ENCODE measurements at regions not wholly inside any gene's neighbourhood (a gene's known extent, or its start where the extent isn't known, plus 50 kb on each side); places are given as distances from the start of the nearest gene placed in this dataset.

GRCh38 chr22:48589901-48590300 lies 1237.8 kb downstream of the BRD1 start:
- peaks cover 0 to 6% of the 10 kb centered on the region in 2 donors for H3K4me1 ChIP-seq (ENCODE audit: control insufficient read depth in 2 of 2, insufficient read depth in 1 of 2, low read depth in 1 of 2, low read length in 2 of 2)
- peak overlapping the region; percentile 74 for H3K23ac ChIP-seq (ENCODE audit: low read depth, low read length, poor library complexity)
- peaks cover 0 to 1% of the 10 kb centered on the region in 2 donors for H3K9me3 ChIP-seq (replicated peaks in 1 of 2; ENCODE audit: control insufficient read depth in 2 of 2, insufficient read depth in 1 of 2, low read depth in 1 of 2, low read length in 2 of 2)
- no peak overlapping the region for H3K14ac ChIP-seq (ENCODE audit: low read length)
- H2AFZ ChIP-seq (ENCODE audit: low read length): no peak overlapping the region
- H2BK12ac ChIP-seq (ENCODE audit: low read length): no peak overlapping the region
- H2BK5ac ChIP-seq (ENCODE audit: low read length): no peak overlapping the region
- no peak overlapping the region for H3K27ac ChIP-seq (replicated peaks; ENCODE audit: low read length)
- H3K36me3 ChIP-seq (replicated peaks in 1 of 2; ENCODE audit: control insufficient read depth in 2 of 2, insufficient read depth in 2 of 2, low read length in 2 of 2): peaks cover 0 to 11% of the 10 kb centered on the region in 2 donors
- DNase-seq (ENCODE audit: low spot score): no peak
- H3K9ac ChIP-seq (ENCODE audit: low read depth, low read length, poor library complexity): no peak overlapping the region
- no peak overlapping the region for H3K18ac ChIP-seq (ENCODE audit: low read length)
- H3K4ac ChIP-seq (ENCODE audit: low read length): no peak overlapping the region
- H4K91ac ChIP-seq (ENCODE audit: low read depth, low read length, poor library complexity): no peak overlapping the region
- H3K79me1 ChIP-seq (ENCODE audit: low read depth, low read length): peaks cover 36% of the 10 kb centered on the region
- H3K27me3 ChIP-seq (ENCODE audit: control insufficient read depth in 3 of 3, insufficient read depth in 3 of 3, low read depth in 1 of 3, low read length in 3 of 3): no peaks in the 10 kb centered on the region
- no CpG with 5 or more reads among the region's 19 CpGs for WGBS, 2 donors (ENCODE audit: extremely low coverage in 2 of 2, insufficient read length in 2 of 2, insufficient replicate concordance in 1 of 2)
- no peak overlapping the region for H4K8ac ChIP-seq (ENCODE audit: low read depth, low read length)
- no peak overlapping the region for H2AK5ac ChIP-seq (ENCODE audit: low read depth, low read length)
- no peak overlapping the region for H3K4me3 ChIP-seq (ENCODE audit: low read length in 2 of 2)
- no peak overlapping the region for H2BK120ac ChIP-seq (ENCODE audit: low read depth, low read length)
- no peak overlapping the region for H2BK15ac ChIP-seq (ENCODE audit: low read length)
- H3K4me2 ChIP-seq (ENCODE audit: insufficient read depth, low read length, poor library complexity, severe bottlenecking): no peak overlapping the region

GRCh38 chr22:48588878-48589450 lies 1238.7 kb downstream of the BRD1 start:
- no peak overlapping the region for H3K14ac ChIP-seq (ENCODE audit: low read length)
- no peak overlapping the region for H2BK12ac ChIP-seq (ENCODE audit: low read length)
- no peak overlapping the region for H3K9ac ChIP-seq (ENCODE audit: low read depth, low read length, poor library complexity)
- peaks cover 44% of the 10 kb centered on the region for H3K79me1 ChIP-seq (ENCODE audit: low read depth, low read length)
- H2BK120ac ChIP-seq (ENCODE audit: low read depth, low read length): no peak overlapping the region
- no peak overlapping the region for H3K18ac ChIP-seq (ENCODE audit: low read length)
- no peak overlapping the region for H3K4me3 ChIP-seq (ENCODE audit: low read length in 2 of 2)
- peaks cover 0 to 6% of the 10 kb centered on the region in 2 donors for H3K4me1 ChIP-seq (ENCODE audit: control insufficient read depth in 2 of 2, insufficient read depth in 1 of 2, low read depth in 1 of 2, low read length in 2 of 2)
- H3K23ac ChIP-seq (ENCODE audit: low read depth, low read length, poor library complexity): no peak overlapping the region
- no peak overlapping the region for H2AFZ ChIP-seq (ENCODE audit: low read length)
- H2BK5ac ChIP-seq (ENCODE audit: low read length): no peak overlapping the region
- H3K4ac ChIP-seq (ENCODE audit: low read length): no peak overlapping the region
- no peak overlapping the region for H3K27ac ChIP-seq (replicated peaks; ENCODE audit: low read length)
- no peak overlapping the region for H3K4me2 ChIP-seq (ENCODE audit: insufficient read depth, low read length, poor library complexity, severe bottlenecking)
- peaks cover 0 to 9% of the 10 kb centered on the region in 2 donors for H3K9me3 ChIP-seq (replicated peaks in 1 of 2; ENCODE audit: control insufficient read depth in 2 of 2, insufficient read depth in 1 of 2, low read depth in 1 of 2, low read length in 2 of 2)
- WGBS, 2 donors (ENCODE audit: extremely low coverage in 2 of 2, insufficient read length in 2 of 2, insufficient replicate concordance in 1 of 2): no CpG with 5 or more reads among the region's 9 CpGs
- H2BK15ac ChIP-seq (ENCODE audit: low read length): no peak overlapping the region
- H4K91ac ChIP-seq (ENCODE audit: low read depth, low read length, poor library complexity): no peak overlapping the region
- H2AK5ac ChIP-seq (ENCODE audit: low read depth, low read length): no peak overlapping the region
- no peak overlapping the region for H4K8ac ChIP-seq (ENCODE audit: low read depth, low read length)
- DNase-seq (ENCODE audit: low spot score): no peak
- H3K36me3 ChIP-seq (replicated peaks in 1 of 2; ENCODE audit: control insufficient read depth in 2 of 2, insufficient read depth in 2 of 2, low read length in 2 of 2): peaks cover 0 to 14% of the 10 kb centered on the region in 2 donors
- H3K27me3 ChIP-seq (ENCODE audit: control insufficient read depth in 3 of 3, insufficient read depth in 3 of 3, low read depth in 1 of 3, low read length in 3 of 3): no peaks in the 10 kb centered on the region

- no peak overlapping the region for H3K27ac ChIP-seq (replicated peaks; ENCODE audit: low read length)
- H3K18ac ChIP-seq (ENCODE audit: low read length): peak overlapping the region; percentile 61
- no peak overlapping the region for H2BK5ac ChIP-seq (ENCODE audit: low read length)
- H2BK15ac ChIP-seq (ENCODE audit: low read length): no peak overlapping the region
- no peak overlapping the region for H2BK12ac ChIP-seq (ENCODE audit: low read length)
- H2AK5ac ChIP-seq (ENCODE audit: low read depth, low read length): peak overlapping the region; percentile 80
- no peak overlapping the region for H3K4ac ChIP-seq (ENCODE audit: low read length)
- WGBS, 2 donors (ENCODE audit: extremely low coverage in 2 of 2, insufficient read length in 2 of 2, insufficient replicate concordance in 1 of 2): no CpG with 5 or more reads among the region's 23 CpGs
- no peak overlapping the region for H4K8ac ChIP-seq (ENCODE audit: low read depth, low read length)
- H4K91ac ChIP-seq (ENCODE audit: low read depth, low read length, poor library complexity): no peak overlapping the region
- peak overlapping the region; percentile 56 for H3K14ac ChIP-seq (ENCODE audit: low read length)
- H3K4me3 ChIP-seq (ENCODE audit: low read length in 2 of 2): no peak overlapping the region
- peaks cover 0 to 16% of the 10 kb centered on the region in 2 donors for H3K36me3 ChIP-seq (replicated peaks in 1 of 2; ENCODE audit: control insufficient read depth in 2 of 2, insufficient read depth in 2 of 2, low read length in 2 of 2)
- H2AFZ ChIP-seq (ENCODE audit: low read length): no peak overlapping the region
- peaks cover 0 to 6% of the 10 kb centered on the region in 2 donors for H3K4me1 ChIP-seq (ENCODE audit: control insufficient read depth in 2 of 2, insufficient read depth in 1 of 2, low read depth in 1 of 2, low read length in 2 of 2)
- H2BK120ac ChIP-seq (ENCODE audit: low read depth, low read length): no peak overlapping the region
- DNase-seq (ENCODE audit: low spot score): no peak
- H3K9me3 ChIP-seq (replicated peaks in 1 of 2; ENCODE audit: control insufficient read depth in 2 of 2, insufficient read depth in 1 of 2, low read depth in 1 of 2, low read length in 2 of 2): peaks cover 0 to 11% of the 10 kb centered on the region in 2 donors
- H3K23ac ChIP-seq (ENCODE audit: low read depth, low read length, poor library complexity): no peak overlapping the region
- H3K79me1 ChIP-seq (ENCODE audit: low read depth, low read length): peaks cover 50% of the 10 kb centered on the region
- no peak overlapping the region for H3K9ac ChIP-seq (ENCODE audit: low read depth, low read length, poor library complexity)
- H3K4me2 ChIP-seq (ENCODE audit: insufficient read depth, low read length, poor library complexity, severe bottlenecking): no peak overlapping the region
- H3K27me3 ChIP-seq (ENCODE audit: control insufficient read depth in 3 of 3, insufficient read depth in 3 of 3, low read depth in 1 of 3, low read length in 3 of 3): peaks cover 0 to 2% (median 0%) of the 10 kb centered on the region in 3 experiments
Observed at GRCh38 chr22:48588151-48588877, 1239.4 kb downstream of the BRD1 start.

- peak overlapping the region; percentile 79 for H3K18ac ChIP-seq (ENCODE audit: low read length)
- no peak overlapping the region for H2BK15ac ChIP-seq (ENCODE audit: low read length)
- H2AFZ ChIP-seq (ENCODE audit: low read length): no peak overlapping the region
- no peak overlapping the region for H3K4me2 ChIP-seq (ENCODE audit: insufficient read depth, low read length, poor library complexity, severe bottlenecking)
- no CpG with 5 or more reads among the region's 18 CpGs for WGBS, 2 donors (ENCODE audit: extremely low coverage in 2 of 2, insufficient read length in 2 of 2, insufficient replicate concordance in 1 of 2)
- H3K23ac ChIP-seq (ENCODE audit: low read depth, low read length, poor library complexity): no peak overlapping the region
- no peak overlapping the region for H4K8ac ChIP-seq (ENCODE audit: low read depth, low read length)
- peaks cover 0 to 11% of the 10 kb centered on the region in 2 donors for H3K9me3 ChIP-seq (replicated peaks in 1 of 2; ENCODE audit: control insufficient read depth in 2 of 2, insufficient read depth in 1 of 2, low read depth in 1 of 2, low read length in 2 of 2)
- H3K79me1 ChIP-seq (ENCODE audit: low read depth, low read length): peaks cover 52% of the 10 kb centered on the region
- no peak overlapping the region for H2BK120ac ChIP-seq (ENCODE audit: low read depth, low read length)
- H3K4me1 ChIP-seq (ENCODE audit: control insufficient read depth in 2 of 2, insufficient read depth in 1 of 2, low read depth in 1 of 2, low read length in 2 of 2): peaks cover 0 to 6% of the 10 kb centered on the region in 2 donors
- no peak overlapping the region for H2BK12ac ChIP-seq (ENCODE audit: low read length)
- H3K27ac ChIP-seq (replicated peaks; ENCODE audit: low read length): no peak overlapping the region
- peaks cover 0 to 2% (median 0%) of the 10 kb centered on the region in 3 experiments for H3K27me3 ChIP-seq (ENCODE audit: control insufficient read depth in 3 of 3, insufficient read depth in 3 of 3, low read depth in 1 of 3, low read length in 3 of 3)
- H3K4ac ChIP-seq (ENCODE audit: low read length): no peak overlapping the region
- H4K91ac ChIP-seq (ENCODE audit: low read depth, low read length, poor library complexity): no peak overlapping the region
- H2BK5ac ChIP-seq (ENCODE audit: low read length): no peak overlapping the region
- H3K36me3 ChIP-seq (replicated peaks in 1 of 2; ENCODE audit: control insufficient read depth in 2 of 2, insufficient read depth in 2 of 2, low read length in 2 of 2): peaks cover 0 to 19% of the 10 kb centered on the region in 2 donors
- no peak overlapping the region for H3K14ac ChIP-seq (ENCODE audit: low read length)
- DNase-seq (ENCODE audit: low spot score): no peak
- H3K9ac ChIP-seq (ENCODE audit: low read depth, low read length, poor library complexity): no peak overlapping the region
- no peak overlapping the region for H3K4me3 ChIP-seq (ENCODE audit: low read length in 2 of 2)
- no peak overlapping the region for H2AK5ac ChIP-seq (ENCODE audit: low read depth, low read length)
Observed at GRCh38 chr22:48587236-48587865, 1240.3 kb downstream of the BRD1 start.
